HG02973 (cell line): ENCODE measurements at regions not wholly inside any gene's neighbourhood (a gene's known extent, or its start where the extent isn't known, plus 50 kb on each side); places are given as distances from the start of the nearest gene placed in this dataset.
A peak's percentile ranks its signal among the peaks of the same experiment; 100 is the strongest.

ENCODE experiments used
- ATAC-seq: cut with Tn5 transposase; IDR thresholded peaks from one replicate; pipeline ENCODE4 v1.9.1; 2021; ENCODE audit warnings: moderate library complexity; ENCODE audit not compliant: unreplicated experiment

- ATAC-seq = no peak
Observed at GRCh38 chr10:62453274-62453673, 79.1 kb downstream of the ZNF365 start.

- ATAC-seq = no peak
Observed at GRCh38 chr10:62454687-62455397, 80.7 kb downstream of the ZNF365 start.

GRCh38 chr10:62456611-62457101 lies 82.5 kb downstream of the ZNF365 start:
- ATAC-seq = peak; percentile 98

GRCh38 chr10:62457196-62457595 lies 83.0 kb downstream of the ZNF365 start:
- peak; percentile 7 for ATAC-seq

- ATAC-seq = no peak
Observed at GRCh38 chr10:62457598-62457997, 83.4 kb downstream of the ZNF365 start.

GRCh38 chr10:62459072-62459471 lies 84.9 kb downstream of the ZNF365 start:
- ATAC-seq = no peak

- no peak for ATAC-seq
Observed at GRCh38 chr10:62459500-62459899, 85.3 kb downstream of the ZNF365 start.

GRCh38 chr10:62460393-62460792 lies 86.2 kb downstream of the ZNF365 start:
- peak; percentile 24 for ATAC-seq

GRCh38 chr10:62461120-62461519 lies 87.0 kb downstream of the ZNF365 start:
- ATAC-seq = no peak

- no peak for ATAC-seq
Observed at GRCh38 chr10:62462461-62462860, 88.3 kb downstream of the ZNF365 start.

- no peak for ATAC-seq
Observed at GRCh38 chr10:62463364-62463763, 89.2 kb downstream of the ZNF365 start.

- ATAC-seq = no peak
Observed at GRCh38 chr10:62464308-62464707, 90.1 kb downstream of the ZNF365 start.

- ATAC-seq = no peak
Observed at GRCh38 chr10:62466590-62466989, 92.4 kb downstream of the ZNF365 start.

- no peak for ATAC-seq
Observed at GRCh38 chr10:62467527-62467926, 93.4 kb downstream of the ZNF365 start.

GRCh38 chr10:62471711-62472110 lies 97.5 kb downstream of the ZNF365 start:
- ATAC-seq = no peak

GRCh38 chr10:62473241-62473640 lies 99.1 kb downstream of the ZNF365 start:
- ATAC-seq = no peak

GRCh38 chr10:62475551-62475950 lies 101.4 kb downstream of the ZNF365 start:
- ATAC-seq = no peak

GRCh38 chr10:62479523-62479922 lies 105.4 kb downstream of the ZNF365 start:
- ATAC-seq = no peak

GRCh38 chr10:62480196-62480595 lies 106.0 kb downstream of the ZNF365 start:
- ATAC-seq = no peak

GRCh38 chr10:62482581-62482980 lies 108.4 kb downstream of the ZNF365 start:
- no peak for ATAC-seq

- ATAC-seq = no peak
Observed at GRCh38 chr10:62491597-62491996, 117.4 kb downstream of the ZNF365 start.

GRCh38 chr10:62492012-62492869 lies 118.1 kb downstream of the ZNF365 start:
- no peak for ATAC-seq
